Cardiac muscle cell (in vitro differentiated cells and primary cell): ENCODE measurements at regions not wholly inside any gene's neighbourhood (a gene's known extent, or its start where the extent isn't known, plus 50 kb on each side); places are given as distances from the start of the nearest gene placed in this dataset.
A peak's percentile ranks its signal among the peaks of the same experiment; 100 is the strongest.

Experiments used
- DNase-seq, 2 donors: peaks; one replicate each; pipeline versions ENCODE4 v3.0.0 to v3.0.0-alpha.2; 2010 to 2017; ENCODE audit warnings: low read depth in 1 of 2, low spot score in 1 of 2
- H3K27ac ChIP-seq: fragments of 200-600 bp; sonication (generic); 2 replicates; pipeline ENCODE4 v1.5.1; 2016
- H3K27me3 ChIP-seq: fragments of 200-600 bp; sonication (generic); 2 replicates; pipeline ENCODE4 v1.6.0; 2016; ENCODE audit warnings: control low read depth
- H3K36me3 ChIP-seq: fragments of 200-600 bp; sonication (generic); 2 replicates; pipeline ENCODE4 v1.5.1; 2016; ENCODE audit warnings: control low read depth
- H3K4me1 ChIP-seq: fragments of 200-600 bp; sonication (generic); 2 replicates; pipeline ENCODE4 v1.8.1; 2017; ENCODE audit warnings: low read depth, mild to moderate bottlenecking, mixed run types
- H3K4me3 ChIP-seq: fragments of 200-600 bp; sonication (generic); 2 replicates; pipeline ENCODE4 v1.5.1; 2016; ENCODE audit warnings: mild to moderate bottlenecking
- H3K9me3 ChIP-seq: fragments of 200-600 bp; sonication (generic); 2 replicates; pipeline ENCODE4 v1.5.1; 2017; ENCODE audit warnings: low read depth, mild to moderate bottlenecking, control low read depth
- CTCF ChIP-seq: IDR thresholded peaks from 2 replicates; pipeline ENCODE4 v1.5.1; 2012; ENCODE audit warnings: low read depth, mild to moderate bottlenecking, low read length

- H3K27ac ChIP-seq, result no peak overlapping the region
- no peak overlapping the region for H3K4me3 ChIP-seq
- H3K27me3 ChIP-seq, result no peaks in the 10 kb centered on the region
- TF ChIP-seq CTCF, result no peak
- DNase-seq, result peak in 1 of 2 donors; percentile 20
- no peaks in the 10 kb centered on the region for H3K4me1 ChIP-seq
- H3K36me3 ChIP-seq, result no peaks in the 10 kb centered on the region
- no peaks in the 10 kb centered on the region for H3K9me3 ChIP-seq
These were observed 102.2 kb upstream of the IPO5 start for GRCh38 chr13:97851269-97851668.

- TF ChIP-seq CTCF, result no peak
- H3K9me3 ChIP-seq, result no peaks in the 10 kb centered on the region
- no peaks in the 10 kb centered on the region for H3K4me1 ChIP-seq
- no peaks in the 10 kb centered on the region for H3K27me3 ChIP-seq
- no peak overlapping the region for H3K27ac ChIP-seq
- H3K4me3 ChIP-seq, result no peak overlapping the region
- no peaks in the 10 kb centered on the region for H3K36me3 ChIP-seq
- DNase-seq, result no peak
These were observed 101.1 kb upstream of the IPO5 start for GRCh38 chr13:97852181-97852874.

GRCh38 chr13:97853550-97853949 lies 99.9 kb upstream of the IPO5 start:
- Histone ChIP-seq H3K36me3 (no peaks in the 10 kb centered on the region), H3K27ac (no peak overlapping the region), H3K9me3 (no peaks in the 10 kb centered on the region), H3K4me1 (no peaks in the 10 kb centered on the region), H3K4me3 (no peak overlapping the region), H3K27me3 (no peaks in the 10 kb centered on the region)
- no peak for DNase-seq
- no peak for TF ChIP-seq CTCF

GRCh38 chr13:97855570-97856303 lies 97.7 kb upstream of the IPO5 start:
- Histone ChIP-seq H3K4me3 (no peak overlapping the region), H3K9me3 (no peaks in the 10 kb centered on the region), H3K4me1 (no peaks in the 10 kb centered on the region), H3K27me3 (no peaks in the 10 kb centered on the region), H3K27ac (no peak overlapping the region), H3K36me3 (no peaks in the 10 kb centered on the region)
- TF ChIP-seq CTCF, result peak; percentile 76
- peak; percentile 87 to 92 for DNase-seq

- DNase-seq, result no peak
- Histone ChIP-seq H3K27ac (no peak overlapping the region), H3K36me3 (no peaks in the 10 kb centered on the region)
These were observed 97.2 kb upstream of the IPO5 start for GRCh38 chr13:97856304-97856675.

More at GRCh38 chr13:97856304-97856675, 97.2 kb upstream of the IPO5 start:
- Histone ChIP-seq H3K27me3 (no peaks in the 10 kb centered on the region), H3K9me3 (no peaks in the 10 kb centered on the region), H3K4me3 (no peak overlapping the region), H3K4me1 (no peaks in the 10 kb centered on the region)
- no peak for TF ChIP-seq CTCF
